HCT116 (cell line): ENCODE measurements at regions not wholly inside any gene's neighbourhood (a gene's known extent, or its start where the extent isn't known, plus 50 kb on each side); places are given as distances from the start of the nearest gene placed in this dataset.

ENCODE experiments used
- FOSL1 ChIP-seq: IDR thresholded peaks from 2 replicates; pipeline ENCODE4 v1.6.1; 2012; ENCODE audit warnings: low read depth
- POLR2A ChIP-seq: IDR thresholded peaks from 2 replicates; pipeline ENCODE4 v1.7.0; 2011; ENCODE audit warnings: borderline replicate concordance; ENCODE audit not compliant: insufficient read depth, insufficient read length; ENCODE audit errors: extremely low read depth
- TF ChIP-seq, protein P1 (sequence below), 3 experiments: fragments of 200-600 bp in 1 of 3; sonication (generic) in 1 of 3; IDR thresholded peaks in 2 of 3; conservative IDR thresholded peaks in 1 of 3; 2 replicates each; pipeline ENCODE4 v1.5.1; 2012 to 2017; ENCODE audit warnings: low read depth in 2 of 3, low read length in 2 of 3, antibody characterized with exemption in 1 of 3, borderline replicate concordance in 1 of 3, control low read depth in 1 of 3, mild to moderate bottlenecking in 1 of 3, mixed read lengths in 1 of 3, mixed run types in 1 of 3, moderate library complexity in 1 of 3; ENCODE audit not compliant: insufficient read depth in 1 of 3

DNA sequence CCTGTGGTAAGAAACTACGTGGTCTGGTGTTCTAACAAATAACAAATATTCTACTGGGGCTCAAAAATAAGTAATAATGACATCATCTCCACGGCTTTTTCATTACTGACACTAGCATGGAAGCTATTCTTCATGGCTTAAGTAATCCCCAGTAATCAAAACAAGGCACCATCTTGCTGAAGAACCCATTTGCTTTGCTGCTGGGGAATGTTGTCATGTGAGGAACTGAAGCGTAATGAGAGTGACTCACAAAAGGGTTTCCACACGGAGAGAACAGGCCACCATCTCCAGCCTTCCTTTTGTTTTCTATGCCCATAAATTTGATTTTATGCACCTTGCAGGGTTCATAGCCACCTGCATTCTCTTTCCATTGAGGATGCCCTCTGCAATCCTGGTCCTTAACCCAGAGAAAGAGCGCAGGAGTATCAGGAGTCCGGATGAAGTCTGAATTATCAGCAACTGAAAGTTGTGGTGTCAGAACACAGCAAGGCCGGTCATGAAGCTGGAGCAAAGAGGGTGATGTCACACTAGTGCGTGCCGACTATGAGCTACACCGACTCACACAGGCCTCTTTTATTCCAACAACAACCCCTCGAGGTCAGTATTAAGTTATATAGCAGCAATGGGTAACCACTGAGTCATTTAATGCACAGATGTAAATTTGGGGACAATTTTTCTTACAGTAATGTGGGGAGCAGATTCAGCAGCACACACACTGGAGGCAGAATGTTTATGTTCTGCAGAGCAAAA lies 173.7 kb upstream of the SSTR4 start:
- TF ChIP-seq FOSL1 (no peak), POLR2A (no peak)
- TF ChIP-seq, protein P1, sequence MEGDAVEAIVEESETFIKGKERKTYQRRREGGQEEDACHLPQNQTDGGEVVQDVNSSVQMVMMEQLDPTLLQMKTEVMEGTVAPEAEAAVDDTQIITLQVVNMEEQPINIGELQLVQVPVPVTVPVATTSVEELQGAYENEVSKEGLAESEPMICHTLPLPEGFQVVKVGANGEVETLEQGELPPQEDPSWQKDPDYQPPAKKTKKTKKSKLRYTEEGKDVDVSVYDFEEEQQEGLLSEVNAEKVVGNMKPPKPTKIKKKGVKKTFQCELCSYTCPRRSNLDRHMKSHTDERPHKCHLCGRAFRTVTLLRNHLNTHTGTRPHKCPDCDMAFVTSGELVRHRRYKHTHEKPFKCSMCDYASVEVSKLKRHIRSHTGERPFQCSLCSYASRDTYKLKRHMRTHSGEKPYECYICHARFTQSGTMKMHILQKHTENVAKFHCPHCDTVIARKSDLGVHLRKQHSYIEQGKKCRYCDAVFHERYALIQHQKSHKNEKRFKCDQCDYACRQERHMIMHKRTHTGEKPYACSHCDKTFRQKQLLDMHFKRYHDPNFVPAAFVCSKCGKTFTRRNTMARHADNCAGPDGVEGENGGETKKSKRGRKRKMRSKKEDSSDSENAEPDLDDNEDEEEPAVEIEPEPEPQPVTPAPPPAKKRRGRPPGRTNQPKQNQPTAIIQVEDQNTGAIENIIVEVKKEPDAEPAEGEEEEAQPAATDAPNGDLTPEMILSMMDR (IDR thresholded peaks at IDR 0.05 in 2 of 3, conservative IDR thresholded peaks at IDR 0.05 in 1 of 3; ENCODE audit: borderline replicate concordance in 1 of 3, insufficient read depth in 1 of 3, low read depth in 2 of 3, low read length in 2 of 3): no peak
